Activated T-cell treated with anti-CD3 and anti-CD28 coated beads for 1 hour (primary cell): ENCODE measurements at regions not wholly inside any gene's neighbourhood (a gene's known extent, or its start where the extent isn't known, plus 50 kb on each side); places are given as distances from the start of the nearest gene placed in this dataset.
"Not testable (repeated sequence)": the region's sequence is repeated elsewhere in the genome, so short reads cannot be mapped to it uniquely, and the experiment has no call there.

Experiments used
- DNase-seq: peaks from one replicate; pipeline ENCODE4 v3.0.0-alpha.2; 2020; ENCODE audit warnings: low read depth

DNA sequence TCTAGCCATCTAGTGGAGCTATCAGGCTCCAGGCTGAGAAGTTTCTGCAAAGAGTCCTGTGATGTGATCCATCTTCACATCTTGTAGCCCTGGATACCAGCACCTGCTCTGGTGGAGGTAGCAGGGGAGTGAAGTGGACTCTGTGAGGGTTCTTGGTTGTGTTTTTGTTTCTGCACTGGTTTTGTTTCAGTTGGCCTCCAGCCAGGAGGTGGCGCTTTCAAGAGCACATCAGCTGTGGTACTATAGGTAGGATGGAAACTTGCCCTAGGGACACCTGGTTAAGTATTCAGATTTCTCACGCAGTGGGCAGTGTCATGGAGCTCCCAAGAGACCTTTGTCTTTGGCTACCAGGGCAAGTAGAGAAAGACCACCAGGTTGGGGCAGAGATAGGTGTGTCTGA, 257.5 kb upstream of the SLC7A11 start:
- DNase-seq: no peak

DNA sequence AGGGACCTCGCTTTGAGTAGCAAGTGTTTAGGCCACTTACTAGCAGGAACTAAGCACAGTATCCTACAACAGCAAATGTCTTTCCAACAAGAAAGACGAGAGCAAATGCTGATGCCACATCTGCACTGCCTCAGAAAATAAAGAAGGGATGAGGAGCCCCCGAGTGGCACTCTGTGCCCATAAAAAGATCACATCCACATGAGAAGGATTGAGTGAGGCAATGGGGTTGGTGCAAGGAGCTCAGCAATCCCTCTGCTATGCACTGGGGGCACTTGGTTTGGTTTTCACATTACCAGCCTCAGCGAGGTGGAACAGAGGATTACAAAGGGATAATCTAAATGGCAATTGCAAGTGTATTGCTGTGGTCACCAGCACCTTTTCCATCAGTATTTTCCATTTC, 252.8 kb upstream of the SLC7A11 start:
- no peak for DNase-seq

DNA sequence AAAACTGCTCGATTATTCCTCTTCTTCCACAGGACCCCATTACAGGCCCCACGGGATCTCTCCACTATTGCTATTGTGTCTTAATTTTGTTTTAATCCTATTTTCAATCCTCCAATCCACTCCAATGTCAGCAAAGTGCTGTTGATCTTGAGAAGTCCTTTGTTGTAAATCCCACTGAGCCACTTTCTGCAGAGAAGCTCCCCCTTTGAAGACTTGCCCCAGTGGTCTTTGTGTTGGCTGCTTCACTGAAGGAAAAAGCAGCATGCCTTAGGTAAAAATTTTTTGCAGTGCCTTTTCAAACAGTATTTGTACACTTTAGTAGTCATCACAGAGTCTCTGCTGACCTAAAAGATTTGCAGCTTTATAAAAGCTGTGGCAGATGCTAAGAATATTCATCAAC, 252.0 kb upstream of the SLC7A11 start:
- no peak for DNase-seq

DNA sequence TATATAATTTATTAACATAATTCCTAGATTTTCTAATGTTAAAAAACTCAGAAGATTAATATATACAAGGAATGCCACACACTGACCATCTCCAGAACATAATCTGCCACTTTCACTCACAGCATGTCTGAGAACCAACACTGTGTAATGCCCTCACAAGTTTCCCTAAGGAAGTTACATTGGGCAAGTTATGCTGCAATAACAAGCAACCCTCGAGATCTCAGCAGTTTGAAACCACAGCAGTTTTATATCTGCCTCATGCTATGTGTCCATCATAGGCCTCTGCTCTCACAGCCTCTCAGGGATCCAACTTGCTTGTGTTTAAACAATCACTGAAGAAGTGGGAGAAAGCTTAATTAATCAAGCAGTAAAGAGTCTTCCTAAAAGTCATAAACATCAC, 250.0 kb upstream of the SLC7A11 start:
- no peak for DNase-seq

DNA sequence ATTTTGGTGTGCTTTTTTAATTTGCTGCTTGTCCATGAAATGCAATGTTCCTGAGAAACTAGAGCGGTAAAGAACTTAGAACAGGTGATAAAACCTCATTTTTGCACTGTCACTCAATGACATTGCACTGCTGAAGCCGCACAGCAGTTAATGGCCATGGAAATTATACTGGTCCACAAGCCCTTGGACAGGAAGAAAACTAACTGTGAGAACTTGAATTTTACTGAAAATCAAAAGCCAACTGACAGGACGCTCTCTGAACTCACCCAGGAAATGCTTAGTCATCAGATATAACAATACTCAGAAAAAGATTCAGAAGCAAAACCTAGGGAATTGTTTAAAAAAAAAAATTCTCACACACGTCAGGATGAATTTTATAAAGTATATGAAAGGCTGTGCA, 246.4 kb upstream of the SLC7A11 start:
- no peak for DNase-seq

DNA sequence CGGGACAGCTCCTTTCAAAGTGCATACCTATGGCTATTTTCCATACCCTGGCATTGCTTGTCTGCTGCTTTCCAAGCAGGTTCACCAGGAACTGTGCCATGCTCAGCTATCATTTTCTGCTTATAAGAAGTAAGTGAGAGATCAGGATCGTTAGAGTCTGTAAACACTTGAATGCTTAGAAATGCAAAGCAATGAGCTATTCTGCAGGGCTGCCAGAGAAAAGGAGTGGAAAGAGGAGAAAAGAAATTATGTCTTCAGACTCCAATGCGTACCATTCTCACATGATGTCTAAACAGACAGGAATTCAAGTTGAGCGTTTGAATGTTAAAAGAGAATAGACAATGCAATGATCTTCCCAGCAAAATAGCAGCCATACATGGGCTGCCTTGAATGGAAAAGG, 245.5 kb upstream of the SLC7A11 start:
- no peak for DNase-seq

DNA sequence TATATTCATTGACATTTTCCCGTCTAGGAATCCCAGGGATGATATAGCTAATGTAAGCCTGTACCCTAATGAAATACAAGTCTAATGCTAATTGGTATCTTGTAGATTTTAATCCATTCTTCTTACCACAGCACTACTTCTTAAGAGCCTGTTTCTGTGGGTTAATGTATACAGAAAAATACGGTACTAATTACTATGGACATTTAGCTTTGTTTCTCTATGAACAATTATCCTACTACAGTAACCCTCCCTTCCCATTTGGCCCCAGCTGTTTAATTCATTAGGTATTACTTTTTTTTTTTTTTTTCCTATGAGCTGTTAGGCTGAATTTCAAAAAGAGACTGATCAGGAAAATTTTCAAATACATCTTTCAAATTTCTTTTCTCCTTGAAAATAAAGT, 245.1 kb upstream of the SLC7A11 start:
- DNase-seq: no peak

DNA sequence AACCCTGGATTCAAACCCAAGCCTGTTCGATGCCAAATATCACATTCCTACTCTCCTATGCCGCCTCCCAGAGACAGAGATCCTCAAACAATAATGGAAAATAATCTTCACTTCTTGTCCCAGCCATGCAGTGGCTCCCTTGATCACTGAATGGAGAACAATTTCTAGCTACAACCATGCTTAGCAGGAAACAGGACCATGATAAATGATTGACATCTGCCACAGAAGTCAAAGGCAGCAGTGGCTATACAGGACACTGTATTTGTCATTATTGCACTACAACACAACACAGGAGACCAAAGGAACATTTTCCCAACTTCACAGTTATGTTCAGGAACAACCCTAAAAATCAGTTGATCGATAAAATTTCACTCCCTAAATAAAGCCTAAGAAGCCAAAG, 243.3 kb upstream of the SLC7A11 start:
- DNase-seq: no peak

DNA sequence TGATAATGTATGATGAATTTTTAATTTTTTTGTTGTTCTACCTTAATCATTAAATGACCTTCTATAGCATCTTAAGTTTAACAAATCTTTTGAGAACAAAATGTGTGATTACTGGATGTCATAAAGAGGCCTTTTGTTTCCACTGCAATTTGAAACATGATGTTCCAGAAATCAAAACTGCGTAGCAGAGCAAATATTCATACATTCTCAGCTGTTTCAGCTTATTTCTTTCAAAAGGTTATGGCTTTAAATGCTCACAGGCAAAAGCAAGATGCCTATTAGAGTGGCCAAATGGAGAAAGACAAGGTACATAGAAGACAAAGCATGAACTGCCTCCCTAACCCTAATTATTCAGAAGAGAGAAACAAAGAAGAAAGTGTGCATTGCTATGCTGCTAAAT, 233.0 kb upstream of the SLC7A11 start:
- no peak for DNase-seq

DNA sequence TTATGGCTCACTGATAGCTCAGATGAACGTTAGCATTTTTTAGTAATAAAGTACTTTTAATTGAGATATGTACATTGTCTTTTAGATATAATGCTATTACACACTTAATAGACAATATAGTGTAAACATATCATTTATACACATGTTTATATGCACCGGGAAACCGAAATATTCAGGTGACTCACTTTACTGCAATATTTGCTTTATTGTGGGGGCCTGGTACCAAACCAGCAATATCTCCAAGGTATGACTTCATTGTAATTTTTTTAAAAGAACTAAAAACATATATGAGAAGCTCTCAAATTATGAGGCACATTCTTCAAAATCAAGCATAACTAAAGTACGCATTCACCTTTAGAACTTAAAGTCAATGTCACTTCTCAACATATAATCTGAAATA, 231.2 kb upstream of the SLC7A11 start:
- DNase-seq: no peak

DNA sequence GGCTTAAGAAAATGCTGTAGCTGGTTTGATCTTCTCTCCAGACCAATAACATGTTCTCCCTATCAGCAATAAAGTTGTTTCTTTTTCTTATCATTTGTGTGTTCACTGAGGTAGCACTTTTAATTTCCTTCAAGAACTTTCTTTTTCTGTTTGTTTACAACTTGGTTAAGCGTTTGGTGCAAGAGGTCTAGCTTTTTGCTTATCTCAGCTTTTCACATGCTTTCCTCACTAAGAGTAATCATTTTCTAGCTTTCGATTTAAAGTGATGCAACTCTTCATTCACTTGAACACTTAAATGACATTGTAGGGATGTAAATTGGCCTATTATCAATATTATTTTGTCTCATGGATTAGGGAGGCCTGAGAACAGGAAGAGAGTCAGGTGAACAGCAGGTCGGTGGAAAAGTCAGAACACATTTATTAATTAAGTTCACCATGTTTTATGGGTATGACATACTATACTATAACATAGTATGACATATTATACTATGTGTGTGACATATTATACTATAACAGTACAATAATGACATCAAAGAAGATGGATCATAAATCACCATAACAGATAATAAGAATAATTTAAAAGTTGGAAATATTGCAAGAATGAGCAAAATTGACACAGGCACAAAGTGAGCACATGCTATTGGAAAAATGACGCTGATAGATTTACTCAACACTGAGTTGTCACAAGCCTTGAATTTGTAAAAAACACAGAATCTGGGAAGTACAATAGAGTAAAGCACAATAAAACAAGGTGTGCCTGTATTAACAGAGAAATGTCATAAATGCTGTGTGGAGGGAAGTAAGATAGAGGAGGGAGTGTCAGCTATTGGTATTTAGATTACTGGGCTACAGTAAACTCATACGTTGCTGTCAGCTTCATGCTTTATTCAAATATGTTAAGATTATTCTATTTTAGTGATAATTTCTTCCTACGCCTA, 218.6 kb upstream of the SLC7A11 start:
- no peak for DNase-seq

DNA sequence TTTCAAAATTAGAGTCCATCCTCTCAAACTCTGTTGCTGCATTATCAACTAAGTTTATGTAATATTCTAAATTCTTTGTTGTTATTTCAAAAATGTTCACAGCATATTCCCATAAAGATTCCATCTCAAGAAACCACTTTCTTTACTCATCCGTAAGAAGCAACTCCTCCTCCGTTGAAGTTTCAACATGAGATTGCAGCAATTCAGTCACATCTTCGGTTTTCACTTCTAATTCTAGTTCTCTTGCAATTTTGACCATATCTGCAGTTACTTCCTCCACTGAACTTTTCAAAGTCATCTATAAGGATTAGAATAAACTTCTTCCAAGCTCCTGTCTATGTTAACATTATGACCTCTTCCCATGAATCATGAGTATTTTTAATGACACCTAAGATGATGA, 216.6 kb upstream of the SLC7A11 start:
- DNase-seq: no peak

DNA sequence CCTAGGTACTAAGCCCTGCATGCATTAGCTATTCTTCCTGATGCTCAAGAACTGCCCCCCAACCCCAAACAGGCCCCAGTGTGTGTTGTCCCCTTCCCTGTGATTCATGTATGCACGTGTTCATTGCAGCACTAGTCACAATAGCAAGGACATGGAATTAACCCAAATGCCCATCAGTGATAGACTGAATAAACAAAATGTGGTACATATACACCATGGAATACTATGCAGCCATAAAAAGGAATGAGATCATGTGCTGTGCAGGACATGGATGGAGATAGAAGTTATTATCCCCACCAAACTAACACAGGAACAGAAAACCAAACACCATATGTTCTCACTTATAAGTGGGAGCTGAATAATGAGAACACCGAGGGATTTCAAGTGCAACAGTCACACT, 214.2 kb upstream of the SLC7A11 start:
- not testable (repeated sequence) for DNase-seq

DNA sequence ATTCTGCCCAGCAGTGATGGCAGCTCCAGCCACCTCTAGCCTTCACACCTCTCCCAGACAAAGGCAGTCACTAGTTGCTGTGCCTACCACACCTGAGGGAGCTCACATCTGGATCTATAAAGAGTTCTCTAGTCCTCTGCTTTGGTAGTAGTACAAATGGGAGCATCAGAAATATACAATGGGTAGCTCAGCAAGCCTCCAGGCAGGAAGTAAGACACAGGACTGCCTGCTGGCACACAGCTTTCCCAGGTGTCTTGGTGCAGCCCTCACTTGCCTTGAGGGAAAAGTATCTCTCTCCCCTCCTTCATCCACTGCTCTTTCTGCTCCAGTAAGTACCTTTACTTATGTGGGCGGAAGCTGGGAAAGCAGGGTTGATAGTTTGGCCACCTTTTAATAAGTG, 212.9 kb upstream of the SLC7A11 start:
- DNase-seq: no peak

DNA sequence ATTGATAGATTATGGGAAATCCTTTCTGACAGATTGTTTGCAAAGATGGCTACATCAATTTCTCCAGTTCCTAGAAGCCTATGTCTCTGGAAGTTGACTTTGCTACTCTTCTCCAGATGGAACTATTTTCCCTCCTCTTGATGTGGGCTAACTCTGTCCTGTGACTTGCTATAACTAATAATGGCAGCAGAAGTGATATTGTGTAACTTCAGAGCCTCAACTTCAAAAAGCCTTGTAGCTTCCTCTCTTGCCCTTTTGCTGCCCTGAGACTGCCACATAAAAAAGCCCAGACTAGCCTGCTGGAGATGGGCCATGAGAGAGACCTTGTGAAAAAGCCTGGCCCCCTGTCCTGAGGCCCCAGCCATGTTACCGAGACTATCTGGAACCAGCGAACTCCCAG, 210.7 kb upstream of the SLC7A11 start:
- DNase-seq: no peak

DNA sequence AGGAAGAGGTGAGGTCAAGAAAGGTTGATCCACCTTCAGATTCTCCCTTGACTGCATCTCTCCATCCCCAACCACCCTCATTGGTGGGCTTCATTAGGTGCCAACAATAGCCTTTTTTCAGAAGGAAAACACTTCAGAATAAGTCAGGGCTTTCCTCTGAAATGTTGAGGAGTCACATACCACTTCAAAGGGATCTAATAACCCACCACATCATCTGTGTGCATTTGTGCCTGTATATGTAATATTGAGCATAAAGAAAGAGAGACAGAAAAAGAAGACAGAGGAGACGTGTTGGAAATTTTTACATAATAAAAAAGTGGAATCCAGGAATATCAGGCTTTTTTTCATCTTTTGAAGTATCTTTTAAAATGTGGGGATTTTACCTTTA, 209.1 kb upstream of the SLC7A11 start:
- no peak for DNase-seq

DNA sequence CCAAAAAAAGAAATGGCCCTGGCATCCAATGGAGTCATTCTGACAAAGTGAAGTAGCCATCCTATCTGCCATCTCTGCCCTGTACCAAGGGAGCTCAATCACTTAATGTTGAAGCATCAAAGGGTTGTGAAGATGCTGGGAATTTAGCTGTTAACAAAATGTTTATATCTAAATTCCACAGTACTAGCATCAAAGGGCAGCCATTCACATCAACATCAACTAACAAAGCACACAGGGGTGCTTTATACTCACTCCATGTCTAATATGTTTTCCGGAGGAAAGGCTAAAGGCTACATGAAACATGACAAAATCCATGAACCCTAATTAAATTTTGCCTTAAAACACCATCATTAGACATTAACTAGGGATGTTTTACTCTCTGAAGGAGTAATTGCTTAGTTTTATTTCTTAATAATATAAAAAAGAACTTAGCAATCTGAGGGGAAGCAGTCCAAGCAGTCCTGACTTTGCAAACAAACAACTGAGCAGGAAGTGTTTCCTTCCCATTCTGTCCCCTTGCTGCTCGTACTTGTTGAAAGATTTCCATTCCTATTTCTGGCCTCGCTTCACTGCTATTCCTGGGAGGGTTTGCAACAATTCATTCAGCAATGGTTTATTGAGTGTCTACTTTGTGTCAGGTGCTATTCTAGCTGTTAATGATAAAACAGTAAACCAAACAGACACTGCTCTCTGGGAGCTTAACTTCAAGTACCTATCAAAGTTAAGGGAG, 208.6 kb upstream of the SLC7A11 start:
- no peak for DNase-seq

DNA sequence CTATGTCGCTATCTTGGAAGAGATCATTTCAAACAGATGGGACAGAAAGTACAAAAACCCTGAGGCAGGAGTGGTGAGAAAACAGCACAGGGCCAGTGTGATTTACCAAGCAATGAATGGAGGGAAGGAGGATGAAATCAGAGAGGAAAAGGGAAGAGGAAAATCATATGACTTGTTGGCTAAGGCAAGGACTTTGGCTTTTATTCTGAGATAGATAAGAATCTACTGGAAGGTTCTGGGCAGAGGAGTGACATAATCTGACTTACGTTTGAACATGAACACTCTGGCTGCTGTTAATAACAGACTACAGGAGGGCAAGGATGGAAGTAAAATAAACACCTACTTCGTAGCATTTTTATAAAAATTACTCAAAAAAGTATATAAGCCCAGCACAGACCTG, 207.8 kb upstream of the SLC7A11 start:
- no peak for DNase-seq

DNA sequence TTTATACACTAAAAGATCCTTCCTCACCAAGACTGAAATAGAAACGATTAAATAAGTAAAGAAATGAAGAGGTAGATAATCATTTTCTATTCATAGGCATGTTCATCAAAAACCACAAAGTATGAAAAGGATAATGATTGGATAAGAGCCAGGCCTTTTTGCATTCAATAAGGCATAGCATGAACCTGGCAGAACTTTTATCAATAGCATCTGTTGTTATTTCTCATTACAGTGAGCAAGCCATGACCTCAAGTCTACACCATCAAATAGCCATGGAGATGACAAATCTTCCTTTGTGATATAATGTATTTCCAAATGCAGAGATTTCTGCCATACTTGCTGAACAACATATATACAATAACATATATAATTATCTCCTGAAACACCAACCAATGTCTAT, 206.0 kb upstream of the SLC7A11 start:
- DNase-seq: no peak

DNA sequence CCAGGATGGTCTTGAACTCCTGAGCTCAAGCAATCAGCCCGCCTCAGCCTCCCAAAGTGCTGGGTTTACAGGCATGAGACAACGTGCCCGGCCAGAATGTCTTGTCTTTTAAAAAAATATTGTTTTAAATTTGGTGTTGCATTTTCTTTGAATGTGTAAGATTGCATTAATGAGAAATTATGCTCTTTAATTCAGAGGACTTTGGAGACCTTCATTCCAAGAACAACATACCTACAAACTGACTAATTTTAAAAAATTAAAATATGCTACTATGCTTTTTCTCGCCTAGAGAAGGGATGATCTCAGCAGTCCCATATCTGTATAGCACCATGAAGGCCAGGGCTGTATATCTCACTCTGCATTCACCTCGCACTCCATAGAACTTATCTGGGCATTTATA, 204.3 kb upstream of the SLC7A11 start:
- DNase-seq: no peak

DNA sequence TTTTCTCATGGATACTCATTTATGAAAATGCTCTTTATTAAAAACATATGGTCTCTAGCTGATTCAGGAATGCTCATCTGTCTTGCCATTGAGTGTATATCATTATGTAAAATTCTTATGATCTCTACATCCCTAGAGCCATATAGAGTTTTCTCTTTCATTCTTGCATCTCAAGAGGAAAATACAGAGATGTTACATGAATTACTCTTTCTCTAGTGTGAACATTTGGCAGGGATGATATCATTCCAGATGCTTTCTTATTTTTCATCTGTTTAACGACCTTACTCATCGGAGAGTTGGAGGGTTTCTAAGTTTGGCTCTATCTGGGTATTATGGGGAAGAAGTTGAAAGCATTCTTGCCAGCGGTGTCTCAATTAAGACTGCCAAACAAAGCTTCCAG, 202.9 kb upstream of the SLC7A11 start:
- DNase-seq: no peak

DNA sequence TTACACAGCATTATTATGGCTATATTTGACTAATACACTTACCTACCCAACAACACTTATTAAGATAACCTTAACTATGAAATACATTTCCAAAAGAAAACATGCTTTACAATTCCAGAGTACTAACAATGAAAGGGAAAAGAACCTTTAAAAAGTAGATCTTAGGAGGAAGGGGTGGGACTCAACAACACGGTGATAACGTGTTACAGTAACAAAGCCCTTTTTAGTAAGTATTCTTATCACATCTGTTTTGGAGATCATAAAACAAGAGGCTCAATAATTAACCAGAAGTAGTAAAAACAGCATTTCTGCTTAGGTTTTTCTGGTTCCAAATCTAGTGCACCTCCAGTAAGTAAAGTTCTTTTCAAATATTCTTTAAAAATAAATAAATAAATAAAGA, 202.1 kb upstream of the SLC7A11 start:
- no peak for DNase-seq

DNA sequence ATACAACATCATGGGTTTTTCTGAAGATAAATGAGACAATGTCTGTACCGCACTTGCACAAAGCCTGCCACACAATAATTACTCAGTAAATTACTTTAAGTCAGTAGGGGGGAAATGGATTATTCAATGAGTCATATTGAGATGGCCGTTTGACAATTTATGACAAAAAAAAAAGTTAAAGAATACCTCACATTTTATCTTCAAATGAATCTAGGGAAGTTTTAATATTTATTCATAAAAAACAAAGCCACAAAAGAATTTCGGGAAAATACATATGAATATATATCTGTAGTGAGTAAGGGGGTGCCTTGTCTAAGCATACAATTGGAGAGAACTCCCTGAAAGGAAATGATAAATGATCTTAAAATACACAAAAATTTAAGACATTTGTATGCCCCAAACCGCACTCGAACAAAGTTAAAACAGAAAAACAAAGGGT, 197.0 kb upstream of the SLC7A11 start:
- DNase-seq: no peak

DNA sequence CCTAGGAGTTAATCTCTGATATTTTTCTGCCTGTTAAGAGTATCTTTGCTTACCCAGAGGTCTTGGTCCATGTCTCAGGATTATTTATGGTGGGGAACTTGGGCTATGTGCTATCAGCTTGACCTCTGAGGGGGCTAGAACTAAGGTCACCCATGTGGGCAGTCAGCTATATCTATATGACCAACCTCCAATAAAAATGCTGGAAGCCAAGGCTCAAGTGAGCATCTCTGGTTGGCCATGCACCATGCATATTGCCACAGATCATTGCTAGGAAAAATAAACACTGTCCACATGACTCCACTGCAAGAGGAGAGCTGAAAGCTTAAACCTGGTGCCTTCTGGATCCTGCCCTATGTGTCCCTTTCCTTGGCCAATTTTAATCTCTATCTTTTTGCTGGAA, 196.5 kb upstream of the SLC7A11 start:
- no peak for DNase-seq
